ENCODE measurements at regions not wholly inside any gene's neighbourhood (a gene's known extent, or its start where the extent isn't known, plus 50 kb on each side); places are given as distances from the start of the nearest gene placed in this dataset.
"Not testable (repeated sequence)": the region's sequence is repeated elsewhere in the genome, so short reads cannot be mapped to it uniquely, and the experiment has no call there.

DNA sequence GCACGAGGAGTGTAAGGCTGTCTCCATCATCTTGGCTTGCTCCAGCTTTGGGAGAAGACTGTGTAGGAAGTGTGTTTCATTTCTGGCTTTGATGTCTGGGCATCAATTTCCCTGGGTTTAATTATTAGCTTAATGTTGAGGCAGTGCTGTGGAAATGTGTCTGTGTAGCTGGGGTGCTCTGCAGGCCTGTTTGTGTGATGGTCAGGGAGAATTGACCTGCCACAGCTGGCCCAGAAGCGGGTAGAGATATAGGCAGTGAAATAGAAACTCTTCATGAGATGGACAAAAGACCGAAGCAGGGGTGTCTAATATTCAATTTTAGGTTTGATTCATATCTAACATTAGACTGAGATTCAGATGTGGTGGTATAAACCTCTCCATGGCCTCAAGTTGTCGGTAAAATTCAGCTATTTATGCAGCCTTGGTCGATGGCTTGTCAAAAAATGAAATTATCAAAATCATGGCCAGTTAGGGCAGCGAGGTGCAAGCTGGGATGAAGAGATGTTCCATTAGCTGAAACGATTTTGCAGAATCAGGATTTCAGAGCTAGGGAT is 95.3 kb upstream of the SNX9 start:
- H3K36me3 ChIP-seq (ENCODE audit: control insufficient read depth, insufficient read depth, low read length): no peaks in the 10 kb centered on the region
- no peak for TF ChIP-seq CTCF (IDR thresholded peaks at IDR 0.05; ENCODE audit: insufficient read depth, low read length, severe bottlenecking)
- DNase-seq (ENCODE audit: low read depth) (no peak), FAIRE-seq (no peak)
- peaks cover 2% of the 10 kb centered on the region for H3K27me3 ChIP-seq (ENCODE audit: control insufficient read depth, insufficient read depth, low read length)
- no peak overlapping the region for H3K4me3 ChIP-seq (ENCODE audit: low read depth, low read length)

- DNase-seq (ENCODE audit: low read depth) (no peak), FAIRE-seq (no peak)
- no peak for TF ChIP-seq CTCF (IDR thresholded peaks at IDR 0.05; ENCODE audit: insufficient read depth, low read length, severe bottlenecking)
- Histone ChIP-seq H3K36me3 (ENCODE audit: control insufficient read depth, insufficient read depth, low read length) (no peaks in the 10 kb centered on the region), H3K4me3 (ENCODE audit: low read depth, low read length) (no peak overlapping the region), H3K27me3 (ENCODE audit: control insufficient read depth, insufficient read depth, low read length) (peaks cover 2% of the 10 kb centered on the region)
Observed at GRCh38 chr6:157728183-157728881, 94.7 kb upstream of the SNX9 start.

GRCh38 chr6:157731221-157731620 is 91.8 kb upstream of the SNX9 start:
- no peaks in the 10 kb centered on the region for H3K27me3 ChIP-seq (ENCODE audit: control insufficient read depth, insufficient read depth, low read length)
- H3K4me3 ChIP-seq (ENCODE audit: low read depth, low read length): no peak overlapping the region
- TF ChIP-seq CTCF (IDR thresholded peaks at IDR 0.05; ENCODE audit: insufficient read depth, low read length, severe bottlenecking): no peak
- no peak for FAIRE-seq
- no peak for DNase-seq (ENCODE audit: low read depth)
- H3K36me3 ChIP-seq (ENCODE audit: control insufficient read depth, insufficient read depth, low read length): no peaks in the 10 kb centered on the region

- no peaks in the 10 kb centered on the region for H3K36me3 ChIP-seq (ENCODE audit: control insufficient read depth, insufficient read depth, low read length)
- no peak for TF ChIP-seq CTCF (IDR thresholded peaks at IDR 0.05; ENCODE audit: insufficient read depth, low read length, severe bottlenecking)
- no peak overlapping the region for H3K4me3 ChIP-seq (ENCODE audit: low read depth, low read length)
- no peaks in the 10 kb centered on the region for H3K27me3 ChIP-seq (ENCODE audit: control insufficient read depth, insufficient read depth, low read length)
- FAIRE-seq (no peak), DNase-seq (ENCODE audit: low read depth) (no peak)
Observed at GRCh38 chr6:157732007-157732406, 91.0 kb upstream of the SNX9 start.

GRCh38 chr6:157732416-157733161 is 90.5 kb upstream of the SNX9 start:
- Histone ChIP-seq H3K4me3 (ENCODE audit: low read depth, low read length) (no peak overlapping the region), H3K36me3 (ENCODE audit: control insufficient read depth, insufficient read depth, low read length) (no peaks in the 10 kb centered on the region), H3K27me3 (ENCODE audit: control insufficient read depth, insufficient read depth, low read length) (no peaks in the 10 kb centered on the region)
- DNase-seq (ENCODE audit: low read depth) (no peak), FAIRE-seq (no peak)
- no peak for TF ChIP-seq CTCF (IDR thresholded peaks at IDR 0.05; ENCODE audit: insufficient read depth, low read length, severe bottlenecking)

- DNase-seq (ENCODE audit: low read depth); H3K36me3 ChIP-seq (ENCODE audit: control insufficient read depth, insufficient read depth, low read length); FAIRE-seq; H3K4me3 ChIP-seq (ENCODE audit: low read depth, low read length); H3K27me3 ChIP-seq (ENCODE audit: control insufficient read depth, insufficient read depth, low read length): not testable (repeated sequence)
Observed at GRCh38 chr6:157736555-157736954, 86.5 kb upstream of the SNX9 start.

Data from bronchial epithelial cell (primary cell).